HG03060 (cell line): ENCODE measurements at regions not wholly inside any gene's neighbourhood (a gene's known extent, or its start where the extent isn't known, plus 50 kb on each side); places are given as distances from the start of the nearest gene placed in this dataset.

Experiments
- ATAC-seq: cut with Tn5 transposase; IDR thresholded peaks from one replicate; pipeline ENCODE4 v1.9.1; 2021; ENCODE audit warnings: low read depth, moderate number of reproducible peaks; ENCODE audit not compliant: unreplicated experiment

DNA sequence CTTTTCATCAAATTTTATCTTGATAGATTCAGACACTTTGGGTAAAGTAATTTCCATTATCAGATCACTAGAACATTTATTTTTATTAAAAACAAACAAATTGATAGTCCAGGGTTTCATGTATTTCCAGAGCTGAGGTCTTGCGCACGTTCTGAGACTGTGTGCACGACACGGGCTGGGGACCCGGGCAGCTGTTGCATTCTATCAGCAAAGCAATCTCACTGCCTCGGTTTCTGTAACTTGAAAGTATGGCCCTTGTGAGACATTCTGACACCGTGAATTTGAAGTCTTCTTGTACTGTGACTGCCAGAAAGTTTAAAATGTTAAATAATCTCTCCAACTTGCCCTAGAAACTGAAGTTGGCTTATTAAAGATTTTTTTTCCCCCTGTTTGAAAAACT is 746.9 kb upstream of the ADGRL2 start:
- ATAC-seq, result no peak

GRCh38 chr1:81052162-81052561 is 748.6 kb upstream of the ADGRL2 start:
- no peak for ATAC-seq

- no peak for ATAC-seq
Measured at GRCh38 chr1:81050390-81050789, 750.3 kb upstream of the ADGRL2 start.

GRCh38 chr1:81044708-81045107 is 756.0 kb upstream of the ADGRL2 start:
- ATAC-seq, result no peak

- no peak for ATAC-seq
Measured at GRCh38 chr1:81042225-81042624, 758.5 kb upstream of the ADGRL2 start.

DNA sequence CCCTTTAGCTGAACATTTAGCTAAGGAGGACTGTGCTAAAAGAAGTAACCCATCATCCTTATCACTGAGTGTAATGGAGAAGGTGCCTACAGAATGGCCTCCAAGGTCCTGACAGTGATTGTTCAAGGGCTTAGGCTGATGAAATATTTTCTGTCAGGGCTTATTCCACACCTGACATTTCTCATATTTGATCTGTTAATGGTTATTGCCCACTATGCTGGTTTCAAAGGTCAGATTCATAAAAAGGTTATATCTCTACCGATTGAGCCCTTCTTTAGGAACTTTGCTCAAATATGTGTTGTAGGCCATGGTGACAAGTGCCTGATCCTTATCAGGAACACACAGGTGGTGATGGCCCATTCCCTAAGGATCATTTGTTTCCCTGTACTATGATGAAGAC is 766.4 kb upstream of the ADGRL2 start:
- ATAC-seq, result no peak

GRCh38 chr1:81032973-81033425 is 767.7 kb upstream of the ADGRL2 start:
- no peak for ATAC-seq

DNA sequence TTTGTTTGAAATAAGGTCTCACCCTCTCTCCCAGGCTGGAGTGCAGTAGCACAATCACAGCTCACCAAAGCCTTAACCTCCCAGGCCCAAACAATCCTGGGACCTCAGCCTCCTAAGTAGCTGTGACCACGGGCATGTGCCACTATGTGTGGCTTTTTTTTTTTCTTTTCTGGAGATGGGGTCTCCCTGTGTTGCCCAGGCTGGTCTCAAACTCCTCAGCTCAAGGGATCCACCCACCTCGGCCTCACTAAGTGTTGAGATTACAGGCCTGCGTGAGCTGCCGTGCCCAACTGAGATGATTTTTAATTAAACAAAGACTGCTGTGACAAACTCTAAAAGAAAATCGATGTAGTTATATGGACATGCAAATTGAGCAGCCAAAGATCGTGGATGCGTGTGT is 768.4 kb upstream of the ADGRL2 start:
- ATAC-seq, result no peak

GRCh38 chr1:81030441-81030840 is 770.3 kb upstream of the ADGRL2 start:
- no peak for ATAC-seq

DNA sequence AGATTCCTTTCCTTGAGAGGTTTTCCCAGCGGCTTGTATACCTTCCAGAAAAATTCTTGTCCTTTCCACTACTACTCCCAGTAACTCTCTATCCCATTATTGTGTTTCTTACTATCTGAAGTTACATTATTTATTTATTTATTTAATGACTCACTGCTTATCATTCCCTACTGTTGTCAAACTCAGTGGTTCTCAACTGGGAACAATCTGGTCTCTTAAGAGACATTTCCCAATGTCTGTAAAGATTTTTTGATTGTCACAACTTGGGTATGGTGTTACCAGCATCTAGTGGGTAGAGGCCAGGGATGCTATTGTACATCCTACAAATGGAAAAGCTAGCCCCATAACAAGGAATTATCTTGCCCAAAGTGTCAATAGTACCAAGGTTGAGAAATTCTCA is 771.5 kb upstream of the ADGRL2 start:
- ATAC-seq, result no peak

- no peak for ATAC-seq
Measured at GRCh38 chr1:81023187-81023724, 777.5 kb upstream of the ADGRL2 start.

GRCh38 chr1:81021134-81021533 is 779.6 kb upstream of the ADGRL2 start:
- ATAC-seq, result no peak

DNA sequence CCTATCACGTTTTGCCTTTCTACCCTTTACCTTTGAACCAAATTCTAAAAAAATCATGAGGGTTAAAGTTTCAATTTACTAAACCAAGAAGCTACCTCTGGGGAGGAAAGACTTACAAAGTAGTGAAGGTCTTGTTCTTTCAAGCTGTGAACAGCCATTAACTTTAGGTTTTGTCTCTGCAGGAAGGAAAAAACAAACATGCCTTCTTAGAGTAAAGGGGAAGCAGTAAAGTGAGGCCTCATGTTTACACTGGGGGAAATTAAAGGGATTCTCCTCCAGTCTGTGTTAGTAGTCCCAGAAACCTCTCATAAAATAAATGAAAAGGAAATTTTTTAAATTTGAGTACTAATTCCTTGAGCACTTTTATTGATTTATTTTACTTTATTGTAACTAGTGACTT is 780.2 kb upstream of the ADGRL2 start:
- ATAC-seq, result no peak

DNA sequence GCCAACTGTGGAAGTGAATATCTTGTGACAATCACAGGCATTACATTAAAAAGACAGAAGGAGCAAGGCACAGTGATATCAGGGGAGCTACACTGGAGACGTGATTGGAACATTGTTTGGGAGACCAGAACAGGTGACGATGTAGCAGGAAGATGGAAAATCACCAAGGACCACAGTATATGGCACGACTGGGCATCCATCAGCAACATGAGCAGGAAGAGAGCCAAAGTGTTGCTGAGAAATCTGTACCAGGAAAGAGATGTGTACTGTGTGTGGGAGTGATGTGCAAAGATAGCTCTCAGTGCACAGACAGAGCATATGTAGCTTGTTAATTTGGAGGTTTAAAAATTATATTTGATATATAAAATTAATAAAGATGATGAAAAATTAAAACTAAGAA is 790.6 kb upstream of the ADGRL2 start:
- no peak for ATAC-seq

DNA sequence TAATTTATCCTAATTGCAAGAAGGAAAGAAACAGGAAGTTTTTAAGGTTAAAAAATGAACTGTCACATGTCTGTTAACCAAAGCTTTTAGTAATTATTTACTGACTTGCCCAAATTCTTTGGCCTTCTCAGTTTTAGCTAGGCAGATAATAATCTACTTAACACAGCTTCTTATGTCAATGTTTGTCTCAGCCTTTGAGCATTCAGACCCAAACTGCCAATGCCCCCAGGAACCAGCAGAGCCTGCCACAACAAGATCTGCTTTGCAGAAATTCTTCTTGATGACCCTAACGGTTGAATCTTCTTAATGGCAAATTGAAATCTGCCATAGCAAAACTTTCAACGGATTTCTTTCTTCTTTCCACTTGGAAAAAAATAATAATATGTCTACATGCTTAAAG is 792.4 kb upstream of the ADGRL2 start:
- ATAC-seq, result no peak

- ATAC-seq, result no peak
Measured at GRCh38 chr1:81007024-81007423, 793.7 kb upstream of the ADGRL2 start.

DNA sequence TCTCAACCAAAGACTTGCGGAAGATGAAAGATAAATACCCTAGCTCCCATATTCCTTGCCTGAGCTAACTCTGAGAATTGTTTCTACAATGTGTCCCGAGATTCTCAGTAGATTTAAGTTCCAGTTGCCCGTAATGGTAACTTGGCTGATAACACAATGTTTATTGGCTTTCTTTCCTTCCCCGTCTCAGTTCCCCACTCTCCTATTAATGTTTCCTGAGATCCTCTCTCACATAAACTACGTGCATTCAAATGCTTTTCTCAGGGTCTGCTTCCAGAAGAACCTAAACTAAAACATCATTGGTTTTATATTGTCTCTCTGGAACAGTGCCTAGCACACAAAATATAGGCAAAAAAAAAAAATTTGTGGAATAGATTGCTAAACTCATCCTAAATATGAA is 794.2 kb upstream of the ADGRL2 start:
- no peak for ATAC-seq

- no peak for ATAC-seq
Measured at GRCh38 chr1:81004011-81004410, 796.7 kb upstream of the ADGRL2 start.

DNA sequence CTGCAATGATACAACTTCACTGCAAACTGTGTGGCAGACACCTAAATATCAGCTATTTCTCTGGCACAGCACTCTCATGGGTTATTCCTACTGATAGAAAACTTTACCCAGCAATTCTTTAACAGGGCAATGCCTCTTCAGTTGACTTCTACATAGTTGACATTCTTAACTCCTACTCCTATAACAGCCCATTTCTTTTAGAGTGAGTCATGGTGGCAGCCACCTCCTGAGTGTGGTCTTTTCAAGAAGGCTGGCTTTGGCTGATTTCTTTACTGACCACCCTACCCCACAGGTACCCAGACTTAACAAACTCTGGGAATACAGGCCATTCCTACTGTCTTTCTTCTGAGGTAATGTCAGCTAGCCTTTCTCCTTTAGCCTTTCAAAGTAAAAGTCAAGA is 805.8 kb upstream of the ADGRL2 start:
- ATAC-seq, result no peak

DNA sequence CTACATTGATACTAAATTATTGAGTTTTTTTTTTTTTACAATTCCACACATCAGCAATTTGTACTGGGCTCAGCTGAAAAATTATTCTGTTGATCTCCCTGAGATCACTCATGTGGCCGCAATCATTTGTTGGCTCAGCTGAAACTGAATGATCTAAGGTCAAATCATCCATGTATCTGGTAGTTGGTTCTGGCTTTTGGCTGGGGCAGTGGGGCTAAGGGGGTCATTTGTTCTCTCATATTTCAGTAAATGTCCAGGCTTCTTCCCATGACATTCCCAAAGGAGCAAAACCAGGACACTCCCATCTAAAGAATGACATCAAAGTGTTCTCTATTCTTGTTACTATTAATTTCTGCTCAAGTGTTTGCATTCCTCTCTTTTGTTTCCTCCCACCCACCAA is 806.7 kb upstream of the ADGRL2 start:
- ATAC-seq, result no peak

GRCh38 chr1:80993154-80993980 is 807.4 kb upstream of the ADGRL2 start:
- no peak for ATAC-seq

DNA sequence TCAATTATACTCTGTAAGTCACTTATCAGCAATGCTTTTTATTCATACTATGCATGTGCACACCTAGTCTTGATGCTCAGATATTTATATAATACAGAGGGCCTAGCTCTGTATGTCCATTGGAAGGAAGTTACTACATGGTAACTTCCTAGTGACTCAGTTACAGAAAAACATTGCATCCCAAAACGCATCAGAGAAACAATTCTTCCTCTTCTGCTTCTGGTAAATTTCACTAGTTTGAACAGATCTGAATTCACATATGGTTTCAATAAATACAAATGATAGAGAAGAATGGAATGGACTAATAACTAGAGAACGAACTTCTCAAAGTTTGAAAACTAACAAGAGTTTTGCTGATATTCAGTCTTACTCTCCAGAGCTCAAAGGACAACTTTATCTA is 811.3 kb upstream of the ADGRL2 start:
- no peak for ATAC-seq
